Mesenchymal stem cell (in vitro differentiated cells and primary cell): ENCODE measurements at regions not wholly inside any gene's neighbourhood (a gene's known extent, or its start where the extent isn't known, plus 50 kb on each side); places are given as distances from the start of the nearest gene placed in this dataset.

ENCODE experiments used
- DNase-seq: peaks from one replicate; pipeline ENCODE4 v3.0.0-alpha.2; 2013
- H2AFZ ChIP-seq: one replicate; pipeline ENCODE4 v1.6.1; 2013; ENCODE audit warnings: low read depth, mild to moderate bottlenecking, control low read depth, inconsistent platforms, low read length, moderate library complexity
- H2AK5ac ChIP-seq: 2 replicates; pipeline ENCODE4 v1.6.1; 2013; ENCODE audit warnings: low read length, moderate library complexity, mild to moderate bottlenecking, inconsistent platforms; ENCODE audit not compliant: severe bottlenecking
- H2BK120ac ChIP-seq: one replicate; pipeline ENCODE4 v1.6.1; 2013; ENCODE audit warnings: low read depth, mild to moderate bottlenecking, inconsistent platforms, low read length, moderate library complexity
- H2BK12ac ChIP-seq, 2 experiments: one replicate each; pipeline ENCODE4 v1.6.1; 2013; ENCODE audit warnings: inconsistent platforms in 2 of 2, low read length in 2 of 2, mild to moderate bottlenecking in 2 of 2, moderate library complexity in 2 of 2, control low read depth in 1 of 2
- H2BK15ac ChIP-seq: one replicate; pipeline ENCODE4 v1.6.1; 2013; ENCODE audit warnings: mild to moderate bottlenecking, low read depth, inconsistent platforms; ENCODE audit not compliant: poor library complexity, severe bottlenecking
- H2BK5ac ChIP-seq: 2 replicates; pipeline ENCODE4 v1.6.1; 2013; ENCODE audit warnings: low read depth, mild to moderate bottlenecking, low read length, control low read depth, inconsistent platforms; ENCODE audit not compliant: poor library complexity, severe bottlenecking
- H3K14ac ChIP-seq, 2 experiments: one replicate each; pipeline ENCODE4 v1.6.1; 2013; ENCODE audit warnings: inconsistent platforms in 2 of 2, low read length in 2 of 2, control low read depth in 1 of 2, mild to moderate bottlenecking in 1 of 2, moderate library complexity in 1 of 2
- H3K18ac ChIP-seq, 2 experiments: one replicate each; pipeline ENCODE4 v1.6.1; 2013; ENCODE audit warnings: inconsistent platforms in 2 of 2, low read length in 2 of 2, control low read depth in 1 of 2, low read depth in 1 of 2, mild to moderate bottlenecking in 1 of 2
- H3K23ac ChIP-seq, 2 experiments: one replicate each; pipeline ENCODE4 v1.6.1; 2013; ENCODE audit warnings: inconsistent platforms in 2 of 2, low read length in 2 of 2, mild to moderate bottlenecking in 2 of 2, moderate library complexity in 2 of 2, control low read depth in 1 of 2
- H3K27ac ChIP-seq: 2 replicates; pipeline ENCODE4 v1.5.1; 2013; ENCODE audit warnings: mild to moderate bottlenecking, moderate library complexity, low read length, control low read depth, inconsistent platforms; ENCODE audit not compliant: poor library complexity, severe bottlenecking
- H3K27me3 ChIP-seq, 2 experiments: 2 replicates each; pipeline versions ENCODE4 v1.6.1 to v1.7.0; 2013; ENCODE audit warnings: low read length in 2 of 2, mild to moderate bottlenecking in 2 of 2, moderate library complexity in 2 of 2, control low read depth in 1 of 2, inconsistent platforms in 1 of 2; ENCODE audit not compliant: control insufficient read depth in 1 of 2, insufficient read depth in 1 of 2
- H3K36me3 ChIP-seq, 2 experiments: 2 replicates each; pipeline versions ENCODE4 v1.6.1 to v1.7.0; 2013; ENCODE audit warnings: low read length in 2 of 2, control low read depth in 1 of 2, inconsistent platforms in 1 of 2, low read depth in 1 of 2, mild to moderate bottlenecking in 1 of 2; ENCODE audit not compliant: insufficient read depth in 2 of 2, control insufficient read depth in 1 of 2
- H3K4ac ChIP-seq, 2 experiments: one replicate each; pipeline ENCODE4 v1.6.1; 2013; ENCODE audit warnings: inconsistent platforms in 2 of 2, low read length in 2 of 2, mild to moderate bottlenecking in 2 of 2, moderate library complexity in 2 of 2, control low read depth in 1 of 2, low read depth in 1 of 2
- H3K4me1 ChIP-seq: 2 replicates; pipeline ENCODE4 v1.6.1; 2013; ENCODE audit warnings: low read depth, low read length, control low read depth; ENCODE audit not compliant: control insufficient read depth, insufficient read depth
- H3K4me2 ChIP-seq: 2 replicates; pipeline ENCODE4 v1.6.1; 2013; ENCODE audit warnings: low read length, mild to moderate bottlenecking, inconsistent platforms; ENCODE audit not compliant: poor library complexity, severe bottlenecking
- H3K4me3 ChIP-seq, 2 experiments: 2 replicates each; pipeline versions ENCODE4 v1.5.1 to v1.7.0; 2013; ENCODE audit warnings: low read length in 2 of 2, mild to moderate bottlenecking in 2 of 2, control low read depth in 1 of 2, low read depth in 1 of 2; ENCODE audit not compliant: insufficient read depth in 1 of 2
- H3K79me1 ChIP-seq: replicated peaks from 2 replicates; pipeline ENCODE4 v1.6.1; 2013; ENCODE audit warnings: mild to moderate bottlenecking, control low read depth, low read length, inconsistent platforms; ENCODE audit not compliant: poor library complexity, severe bottlenecking
- H3K9ac ChIP-seq: 2 replicates; pipeline ENCODE4 v1.7.0; 2013; ENCODE audit warnings: mild to moderate bottlenecking, low read length, moderate library complexity
- H3K9me3 ChIP-seq: 2 replicates; pipeline ENCODE4 v1.7.0; 2013; ENCODE audit warnings: mild to moderate bottlenecking, low read length; ENCODE audit not compliant: control insufficient read depth
- H4K8ac ChIP-seq: one replicate; pipeline ENCODE4 v1.6.1; 2013; ENCODE audit warnings: inconsistent platforms, mild to moderate bottlenecking, low read length, moderate library complexity
- H4K91ac ChIP-seq: one replicate; pipeline ENCODE4 v1.6.1; 2013; ENCODE audit warnings: mild to moderate bottlenecking, low read length, inconsistent platforms
- WGBS: methylation state at CpG from one replicate; pipeline ENCODE4 v1.1.7; 2013; ENCODE audit warnings: mixed read lengths; 5-methylcytosine and 5-hydroxymethylcytosine counted together

DNA sequence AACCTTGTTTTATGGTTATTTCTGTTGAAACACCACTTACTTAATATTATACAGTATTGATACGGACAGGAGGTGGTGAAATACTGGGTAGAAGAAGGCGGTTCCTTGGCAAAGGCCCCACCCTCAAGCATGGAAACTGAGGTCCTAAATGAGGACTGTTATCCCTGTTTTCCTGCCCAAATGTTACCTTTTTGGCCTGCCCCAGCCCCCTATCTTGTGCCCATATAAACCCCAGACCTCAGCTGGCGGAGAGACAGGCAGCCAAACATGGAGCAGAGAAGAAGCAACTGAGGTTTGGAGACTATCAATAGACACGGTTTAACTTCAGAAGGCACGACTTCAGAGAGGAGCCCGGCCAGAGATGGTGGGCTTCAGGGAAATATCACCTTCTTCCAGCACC is 640.1 kb downstream of the PTPRU start:
- no peaks in the 10 kb centered on the region for H3K79me1 ChIP-seq
- H2AFZ ChIP-seq: no peak overlapping the region
- no peaks in the 10 kb centered on the region for H3K9me3 ChIP-seq

DNA sequence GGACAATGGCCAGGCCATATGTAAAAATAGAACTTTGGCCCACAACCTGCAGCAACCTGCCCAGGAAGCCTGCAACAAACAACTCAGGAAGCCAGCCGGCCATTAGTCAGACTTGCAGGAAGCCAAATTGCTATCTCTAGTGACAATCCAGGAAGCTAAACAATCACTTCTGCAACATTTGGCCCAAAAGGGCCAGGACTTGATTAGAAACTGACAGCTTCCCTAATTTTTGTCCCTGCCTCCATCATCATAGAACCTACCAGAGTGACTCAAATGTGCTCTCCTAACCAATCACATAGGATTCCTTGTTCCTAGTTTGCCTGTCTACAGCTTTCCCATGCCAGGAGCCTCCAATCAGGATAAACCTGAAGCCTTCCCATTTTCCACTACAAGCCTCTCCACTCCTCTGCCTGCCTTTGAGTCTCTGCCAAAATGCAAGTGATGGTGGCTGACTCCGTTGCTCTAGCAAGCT is 639.3 kb downstream of the PTPRU start:
- H4K91ac ChIP-seq: no peak overlapping the region
- no peak overlapping the region for H2AFZ ChIP-seq
- H2AK5ac ChIP-seq: no peak overlapping the region
- 57% methylated on average over 2 of the region's 2 CpGs for WGBS
- H3K4me2 ChIP-seq: no peak overlapping the region
- H2BK12ac ChIP-seq: no peak overlapping the region
- no peaks in the 10 kb centered on the region for H3K36me3 ChIP-seq
- no peak for DNase-seq
- H3K27me3 ChIP-seq: peaks cover 0 to 24% of the 10 kb centered on the region in 2 experiments
- H2BK15ac ChIP-seq: no peak overlapping the region
- no peak overlapping the region for H3K14ac ChIP-seq
- no peak overlapping the region for H2BK120ac ChIP-seq
- H3K4ac ChIP-seq: no peak overlapping the region
- no peaks in the 10 kb centered on the region for H3K4me1 ChIP-seq
- no peaks in the 10 kb centered on the region for H3K9me3 ChIP-seq
- H3K4me3 ChIP-seq: no peak overlapping the region
- no peak overlapping the region for H3K23ac ChIP-seq
- H3K27ac ChIP-seq: no peak overlapping the region
- H3K9ac ChIP-seq: no peak overlapping the region
- no peaks in the 10 kb centered on the region for H3K79me1 ChIP-seq
- no peak overlapping the region for H2BK5ac ChIP-seq
- no peak overlapping the region for H4K8ac ChIP-seq
- no peak overlapping the region for H3K18ac ChIP-seq

More for the DNA sequence above, 640.1 kb downstream of the PTPRU start:
- no peak overlapping the region for H3K4ac ChIP-seq
- no peak overlapping the region for H3K27ac ChIP-seq
- no peak overlapping the region for H2AK5ac ChIP-seq
- 69% methylated on average over 4 of the region's 6 CpGs for WGBS
- H3K4me3 ChIP-seq: no peak overlapping the region
- no peak overlapping the region for H4K91ac ChIP-seq
- no peak overlapping the region for H3K23ac ChIP-seq
- H3K4me1 ChIP-seq: no peaks in the 10 kb centered on the region
- no peak overlapping the region for H2BK15ac ChIP-seq
- no peak overlapping the region for H2BK12ac ChIP-seq
- no peak overlapping the region for H3K9ac ChIP-seq
- no peaks in the 10 kb centered on the region for H3K36me3 ChIP-seq
- no peak overlapping the region for H2BK5ac ChIP-seq
- H4K8ac ChIP-seq: no peak overlapping the region
- no peak overlapping the region for H3K18ac ChIP-seq
- no peak overlapping the region for H3K4me2 ChIP-seq
- H3K27me3 ChIP-seq: peaks cover 0 to 24% of the 10 kb centered on the region in 2 experiments
- no peak for DNase-seq
- H3K14ac ChIP-seq: no peak overlapping the region
- no peak overlapping the region for H2BK120ac ChIP-seq

DNA sequence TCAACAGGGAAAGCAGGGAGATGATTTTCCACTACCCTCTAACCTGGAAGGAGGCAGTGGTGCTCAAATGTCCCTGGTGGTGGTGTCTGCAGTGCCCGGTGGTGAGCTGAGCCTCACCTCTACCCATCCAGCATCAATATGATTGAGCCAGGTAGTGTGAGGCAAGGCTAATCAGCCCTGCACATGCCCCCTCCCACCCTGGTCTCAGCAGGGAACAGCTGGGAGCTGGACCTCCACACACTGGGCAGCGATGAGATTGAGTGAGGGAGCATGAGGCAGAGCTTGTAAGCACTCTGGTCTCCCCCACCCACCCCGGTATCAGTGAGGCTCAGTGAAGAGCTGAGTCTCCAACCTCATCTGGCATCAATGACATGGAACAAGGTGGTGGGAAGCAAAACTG is 634.3 kb downstream of the PTPRU start:
- H4K91ac ChIP-seq: no peak overlapping the region
- no peak overlapping the region for H3K4me3 ChIP-seq

DNA sequence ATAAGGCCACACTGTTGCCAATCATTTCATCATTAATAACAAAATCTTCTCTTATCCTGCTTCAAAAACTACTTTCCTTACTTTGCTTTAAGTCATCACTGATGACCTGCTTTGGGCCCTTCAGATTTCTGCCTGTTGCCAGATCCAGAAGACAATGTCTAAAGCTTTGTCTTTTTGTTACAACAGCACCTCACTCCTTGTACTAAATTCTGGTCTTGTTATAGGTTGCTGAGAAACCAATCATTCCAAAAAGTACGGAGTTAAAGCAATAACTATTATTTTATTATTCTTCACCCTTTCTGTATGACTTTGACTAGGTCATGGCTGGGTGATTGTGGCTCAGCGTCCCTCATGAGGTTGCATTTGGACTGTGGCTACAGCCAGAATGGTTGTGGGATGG is 633.5 kb downstream of the PTPRU start:
- Histone ChIP-seq H3K9ac (no peak overlapping the region), H3K27ac (no peak overlapping the region), H2BK120ac (no peak overlapping the region), H2BK12ac (no peak overlapping the region), H3K14ac (no peak overlapping the region), H3K4me1 (no peaks in the 10 kb centered on the region), H2BK5ac (no peak overlapping the region), H3K4me2 (no peak overlapping the region), H3K36me3 (no peaks in the 10 kb centered on the region), H3K4me3 (no peak overlapping the region), H3K27me3 (peaks cover 7 to 18% of the 10 kb centered on the region in 2 experiments), H4K8ac (no peak overlapping the region), H3K18ac (no peak overlapping the region), H2AFZ (no peak overlapping the region), H3K9me3 (peaks cover 10% of the 10 kb centered on the region), H4K91ac (no peak overlapping the region), H2AK5ac (no peak overlapping the region), H3K23ac (no peak overlapping the region), H3K4ac (no peak overlapping the region), H2BK15ac (no peak overlapping the region), H3K79me1 (no peaks in the 10 kb centered on the region)
- 41% methylated on average over 1 of the region's 2 CpGs for WGBS
- DNase-seq: no peak

More for the DNA sequence above, 634.3 kb downstream of the PTPRU start:
- Histone ChIP-seq H3K36me3 (no peaks in the 10 kb centered on the region), H2AK5ac (no peak overlapping the region), H3K23ac (no peak overlapping the region), H3K9ac (no peak overlapping the region), H3K4me2 (no peak overlapping the region), H3K27ac (no peak overlapping the region), H4K8ac (no peak overlapping the region), H3K4me1 (no peaks in the 10 kb centered on the region), H3K27me3 (peaks cover 7 to 18% of the 10 kb centered on the region in 2 experiments), H3K4ac (no peak overlapping the region), H2AFZ (no peak overlapping the region), H2BK5ac (no peak overlapping the region), H3K79me1 (no peaks in the 10 kb centered on the region), H2BK12ac (no peak overlapping the region), H3K9me3 (peaks cover 10% of the 10 kb centered on the region), H2BK120ac (no peak overlapping the region), H3K14ac (no peak overlapping the region), H2BK15ac (no peak overlapping the region), H3K18ac (no peak overlapping the region)
- 74% methylated on average over 3 of the region's 3 CpGs for WGBS
- DNase-seq: no peak
